Ishikawa (cell line): ENCODE measurements at regions not wholly inside any gene's neighbourhood (a gene's known extent, or its start where the extent isn't known, plus 50 kb on each side); places are given as distances from the start of the nearest gene placed in this dataset.

Experiments
- CREB1 ChIP-seq: IDR thresholded peaks from 2 replicates; pipeline ENCODE4 v1.6.1; 2012; ENCODE audit warnings: low read depth
- EP300 ChIP-seq: IDR thresholded peaks from 2 replicates; pipeline ENCODE4 v1.6.1; 2012; ENCODE audit warnings: borderline replicate concordance
- FOXM1 ChIP-seq: IDR thresholded peaks from 2 replicates; pipeline ENCODE4 v1.6.1; 2012; ENCODE audit warnings: low read depth, borderline replicate concordance
- MAX ChIP-seq: IDR thresholded peaks from 2 replicates; pipeline ENCODE4 v1.6.1; 2012
- RAD21 ChIP-seq: IDR thresholded peaks from 2 replicates; pipeline ENCODE4 v1.6.1; 2012; ENCODE audit warnings: low read depth
- REST ChIP-seq: IDR thresholded peaks from 2 replicates; pipeline ENCODE4 v1.6.1; 2012; ENCODE audit warnings: low read depth, mild to moderate bottlenecking
- TAF1 ChIP-seq: IDR thresholded peaks from 2 replicates; pipeline ENCODE4 v1.6.1; 2012; ENCODE audit warnings: low read depth, mild to moderate bottlenecking
- TCF12 ChIP-seq: IDR thresholded peaks from 2 replicates; pipeline ENCODE4 v1.6.1; 2012; ENCODE audit warnings: low read depth
- TEAD4 ChIP-seq: IDR thresholded peaks from 2 replicates; pipeline ENCODE4 v1.6.1; 2012
- USF1 ChIP-seq: IDR thresholded peaks from 2 replicates; pipeline ENCODE4 v1.6.1; 2012
- YY1 ChIP-seq: IDR thresholded peaks from 2 replicates; pipeline ENCODE4 v1.6.1; 2012; ENCODE audit warnings: low read depth

GRCh38 chr10:31210190-31210589 is 108.8 kb upstream of the ZEB1 start:
- no peak for TF ChIP-seq TEAD4
- no peak for TF ChIP-seq TCF12
- no peak for TF ChIP-seq EP300
- no peak for TF ChIP-seq RAD21
- TF ChIP-seq USF1 = no peak
- no peak for TF ChIP-seq REST
- TF ChIP-seq TAF1 = no peak
- TF ChIP-seq FOXM1 = no peak
- TF ChIP-seq CREB1 = no peak
- no peak for TF ChIP-seq MAX
- no peak for TF ChIP-seq YY1
